ENCODE measurements at regions not wholly inside any gene's neighbourhood (a gene's known extent, or its start where the extent isn't known, plus 50 kb on each side); places are given as distances from the start of the nearest gene placed in this dataset.

DNA sequence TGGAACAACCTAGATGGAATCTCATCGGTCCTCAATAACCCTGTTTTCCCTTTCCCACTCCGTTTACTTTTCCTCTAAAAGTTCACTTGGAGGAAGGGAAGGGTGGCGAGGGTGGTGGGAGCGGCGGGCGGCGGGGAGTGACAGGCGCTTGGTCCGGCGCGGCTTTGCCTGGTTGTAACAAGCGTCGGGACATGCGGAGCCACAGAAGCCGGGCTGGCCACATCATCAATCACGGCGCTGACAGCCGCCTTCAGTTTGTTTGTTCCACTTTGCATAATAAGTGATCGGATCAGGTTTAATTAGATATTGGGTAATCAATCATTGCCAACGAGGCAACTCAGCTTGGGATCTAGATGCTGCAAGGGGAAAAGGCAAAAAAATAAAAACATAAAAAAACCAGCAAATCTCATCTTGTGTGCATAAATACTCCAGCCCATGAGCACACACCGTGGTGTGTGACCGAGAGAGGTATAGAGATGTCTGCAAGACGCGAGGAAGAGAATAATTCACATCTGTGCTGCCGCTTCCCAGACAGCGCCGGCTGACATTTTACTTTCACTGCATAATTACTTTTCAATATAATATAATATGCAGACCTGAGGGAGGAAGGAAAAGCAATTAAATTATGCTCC is 396.2 kb upstream of the IRX4 start:
- H3K4me3 ChIP-seq (replicated peaks; ENCODE audit: low read depth, low read length), result no peak overlapping the region
- no peak for DNase-seq (ENCODE audit: extremely low read depth, low read depth)
- TF ChIP-seq, protein P1, sequence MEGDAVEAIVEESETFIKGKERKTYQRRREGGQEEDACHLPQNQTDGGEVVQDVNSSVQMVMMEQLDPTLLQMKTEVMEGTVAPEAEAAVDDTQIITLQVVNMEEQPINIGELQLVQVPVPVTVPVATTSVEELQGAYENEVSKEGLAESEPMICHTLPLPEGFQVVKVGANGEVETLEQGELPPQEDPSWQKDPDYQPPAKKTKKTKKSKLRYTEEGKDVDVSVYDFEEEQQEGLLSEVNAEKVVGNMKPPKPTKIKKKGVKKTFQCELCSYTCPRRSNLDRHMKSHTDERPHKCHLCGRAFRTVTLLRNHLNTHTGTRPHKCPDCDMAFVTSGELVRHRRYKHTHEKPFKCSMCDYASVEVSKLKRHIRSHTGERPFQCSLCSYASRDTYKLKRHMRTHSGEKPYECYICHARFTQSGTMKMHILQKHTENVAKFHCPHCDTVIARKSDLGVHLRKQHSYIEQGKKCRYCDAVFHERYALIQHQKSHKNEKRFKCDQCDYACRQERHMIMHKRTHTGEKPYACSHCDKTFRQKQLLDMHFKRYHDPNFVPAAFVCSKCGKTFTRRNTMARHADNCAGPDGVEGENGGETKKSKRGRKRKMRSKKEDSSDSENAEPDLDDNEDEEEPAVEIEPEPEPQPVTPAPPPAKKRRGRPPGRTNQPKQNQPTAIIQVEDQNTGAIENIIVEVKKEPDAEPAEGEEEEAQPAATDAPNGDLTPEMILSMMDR (IDR thresholded peaks at IDR 0.05; ENCODE audit: low read depth, low read length, missing control alignments), result no peak

DNA sequence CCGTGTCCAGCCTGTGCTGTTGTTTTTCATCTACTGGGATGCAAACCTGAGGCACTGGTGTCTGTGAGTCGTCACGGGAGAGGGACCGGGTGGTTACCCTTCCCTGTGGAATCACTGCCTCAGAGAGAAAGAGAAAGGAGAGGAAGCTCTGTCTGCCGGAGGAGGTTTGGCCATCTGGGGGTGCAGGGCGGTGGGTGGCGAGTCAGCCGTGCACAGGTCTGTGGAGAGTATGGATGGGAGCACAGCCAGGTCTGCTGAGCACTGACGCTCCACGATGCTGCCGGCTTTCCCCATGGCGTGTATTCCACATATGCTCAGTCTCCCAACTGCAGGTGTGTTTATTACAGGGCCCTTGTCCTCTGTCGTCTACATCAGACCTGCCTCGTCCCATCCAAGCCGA is 395.2 kb upstream of the IRX4 start:
- no peak overlapping the region for H3K4me3 ChIP-seq (replicated peaks; ENCODE audit: low read depth, low read length)
- TF ChIP-seq, protein P1 (IDR thresholded peaks at IDR 0.05; ENCODE audit: low read depth, low read length, missing control alignments), result no peak
- no peak for DNase-seq (ENCODE audit: extremely low read depth, low read depth)

DNA sequence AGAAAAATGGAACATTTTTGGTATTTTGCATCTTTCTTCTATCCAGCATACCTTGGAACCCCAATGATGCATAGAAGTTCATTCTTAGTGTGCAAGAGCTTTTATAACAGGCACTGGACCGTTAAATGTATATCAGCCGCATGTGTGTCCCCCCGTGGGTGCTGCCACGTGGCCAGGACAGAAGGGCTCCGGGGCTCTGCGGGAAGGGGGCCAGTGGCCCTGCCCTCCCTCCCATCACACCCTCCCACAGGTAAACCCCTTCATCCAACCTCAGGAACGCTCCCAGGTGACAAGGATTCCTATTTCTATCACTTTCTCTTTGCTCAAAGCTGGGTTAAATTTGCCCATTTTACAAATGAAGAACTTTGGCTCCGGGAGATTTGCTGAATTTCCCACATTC is 393.4 kb upstream of the IRX4 start:
- DNase-seq (ENCODE audit: extremely low read depth, low read depth), result no peak
- no peak overlapping the region for H3K4me3 ChIP-seq (replicated peaks; ENCODE audit: low read depth, low read length)
- TF ChIP-seq, protein P1 (IDR thresholded peaks at IDR 0.05; ENCODE audit: low read depth, low read length, missing control alignments), result no peak

DNA sequence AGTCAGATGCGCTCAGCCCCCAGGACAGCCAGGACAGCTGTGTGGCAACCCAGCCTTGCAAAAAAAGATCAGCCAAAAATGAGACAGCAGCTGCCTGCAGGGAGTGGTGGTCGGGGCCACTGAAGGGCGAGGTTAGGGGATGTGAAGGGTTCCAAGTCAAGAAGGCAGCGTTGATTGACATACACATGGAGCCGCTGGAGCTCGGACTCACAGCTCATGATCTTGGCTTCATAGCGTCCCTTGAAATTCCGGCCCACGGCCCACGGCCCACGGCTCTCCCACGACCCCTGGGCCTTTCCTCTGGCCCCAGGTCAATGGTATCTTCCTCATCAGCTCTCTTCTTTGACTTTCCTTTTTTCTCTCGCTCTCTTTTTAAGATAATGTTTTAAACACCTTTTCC is 390.0 kb upstream of the IRX4 start:
- TF ChIP-seq, protein P1 (IDR thresholded peaks at IDR 0.05; ENCODE audit: low read depth, low read length, missing control alignments), result no peak
- H3K4me3 ChIP-seq (replicated peaks; ENCODE audit: low read depth, low read length), result no peak overlapping the region
- no peak for DNase-seq (ENCODE audit: extremely low read depth, low read depth)

DNA sequence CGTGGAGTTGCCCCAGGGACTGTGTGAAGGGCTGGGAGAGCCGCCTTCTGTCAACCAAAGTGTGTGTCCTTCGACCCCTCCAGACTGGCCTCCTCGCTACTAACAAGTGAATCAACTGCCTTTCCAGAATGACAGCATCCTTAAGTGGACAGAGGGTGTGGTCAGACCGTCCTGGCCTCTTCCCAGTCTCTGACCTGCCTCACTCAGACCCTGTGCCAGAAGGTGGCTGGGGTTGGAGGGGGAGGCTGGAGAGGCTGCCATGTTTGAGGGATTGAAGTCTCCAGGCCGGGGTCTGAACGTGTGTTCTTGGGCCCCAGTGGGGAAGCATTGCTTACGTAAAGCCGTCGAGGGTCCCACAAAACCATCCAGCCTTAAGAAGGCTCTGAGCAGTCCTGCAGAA is 389.3 kb upstream of the IRX4 start:
- H3K4me3 ChIP-seq (replicated peaks; ENCODE audit: low read depth, low read length), result no peak overlapping the region
- no peak for DNase-seq (ENCODE audit: extremely low read depth, low read depth)
- TF ChIP-seq, protein P1 (IDR thresholded peaks at IDR 0.05; ENCODE audit: low read depth, low read length, missing control alignments), result no peak

DNA sequence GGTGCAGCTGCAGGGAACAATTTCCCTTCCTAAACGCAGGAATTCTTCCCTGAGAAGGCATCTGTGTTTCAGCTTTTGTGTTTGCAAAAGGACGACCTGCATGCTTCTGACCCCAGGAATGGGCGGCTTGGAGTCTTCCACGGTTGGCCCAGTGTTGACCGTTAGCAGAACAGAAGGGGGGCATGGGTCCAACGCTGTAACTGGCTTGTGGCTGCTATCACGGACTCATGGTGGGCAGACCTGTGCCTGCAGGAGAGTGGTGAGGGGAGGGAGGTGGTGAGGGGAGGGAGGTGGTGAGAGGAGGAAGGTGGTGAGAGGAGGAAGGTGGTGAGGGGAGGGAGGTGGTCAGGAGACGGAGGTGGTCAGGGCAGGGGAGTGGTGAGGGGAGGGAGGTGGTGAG is 388.6 kb upstream of the IRX4 start:
- no peak overlapping the region for H3K4me3 ChIP-seq (replicated peaks; ENCODE audit: low read depth, low read length)
- no peak for DNase-seq (ENCODE audit: extremely low read depth, low read depth)
- TF ChIP-seq, protein P1 (IDR thresholded peaks at IDR 0.05; ENCODE audit: low read depth, low read length, missing control alignments), result no peak

DNA sequence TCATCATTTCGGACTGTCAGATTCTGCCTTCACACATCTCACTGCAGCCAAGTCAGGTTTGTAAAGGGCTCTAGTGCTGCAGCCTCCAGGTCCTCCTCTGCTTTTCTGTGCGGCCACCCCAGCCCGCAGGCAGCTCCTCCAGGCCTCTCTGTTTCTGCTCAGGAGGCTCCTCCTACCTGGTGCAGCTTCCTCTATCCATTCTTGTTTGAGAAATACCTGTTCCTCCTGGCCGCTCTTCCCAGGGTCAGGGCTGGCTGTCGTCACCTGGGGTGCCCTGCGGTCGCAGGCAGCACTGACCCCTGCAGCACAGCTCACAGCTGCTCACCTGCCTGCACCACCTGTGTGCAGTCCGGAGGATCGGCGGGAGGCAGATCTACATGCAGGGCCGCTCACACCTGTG is 387.7 kb upstream of the IRX4 start:
- H3K4me3 ChIP-seq (replicated peaks; ENCODE audit: low read depth, low read length), result no peak overlapping the region
- TF ChIP-seq, protein P1 (IDR thresholded peaks at IDR 0.05; ENCODE audit: low read depth, low read length, missing control alignments), result no peak
- DNase-seq (ENCODE audit: extremely low read depth, low read depth), result no peak
